Stimulated activated CD4-positive, alpha-beta T cell treated with anti-CD3 and anti-CD28 coated beads, Interleukin-2, amount 100 ng/mL, for 24 hours (primary cell): ENCODE measurements at regions not wholly inside any gene's neighbourhood (a gene's known extent, or its start where the extent isn't known, plus 50 kb on each side); places are given as distances from the start of the nearest gene placed in this dataset.

Experiments used
- DNase-seq, 2 donors: peaks; one replicate each; pipeline ENCODE4 v3.0.0-alpha.2; 2020

DNA sequence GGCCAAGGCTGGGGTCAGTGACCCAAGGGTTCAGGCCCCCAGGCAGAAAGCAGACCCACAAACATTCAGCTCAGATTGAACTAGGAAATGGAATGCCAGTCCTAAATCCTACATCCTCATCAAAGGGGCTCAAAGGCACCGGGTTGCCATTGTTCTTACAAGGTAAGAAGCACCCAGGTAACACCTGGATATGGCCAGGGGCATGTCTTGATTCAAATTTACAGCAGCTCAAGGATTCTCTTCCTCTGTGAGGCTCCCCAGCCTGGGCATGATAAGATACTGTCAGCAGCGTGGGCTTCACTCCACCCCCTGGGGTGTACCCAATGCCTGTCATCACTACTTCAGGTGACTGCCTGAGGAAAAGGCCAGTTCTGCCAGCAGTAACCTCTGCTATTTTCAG lies 92.1 kb upstream of the FSTL4 start:
- no peak for DNase-seq

DNA sequence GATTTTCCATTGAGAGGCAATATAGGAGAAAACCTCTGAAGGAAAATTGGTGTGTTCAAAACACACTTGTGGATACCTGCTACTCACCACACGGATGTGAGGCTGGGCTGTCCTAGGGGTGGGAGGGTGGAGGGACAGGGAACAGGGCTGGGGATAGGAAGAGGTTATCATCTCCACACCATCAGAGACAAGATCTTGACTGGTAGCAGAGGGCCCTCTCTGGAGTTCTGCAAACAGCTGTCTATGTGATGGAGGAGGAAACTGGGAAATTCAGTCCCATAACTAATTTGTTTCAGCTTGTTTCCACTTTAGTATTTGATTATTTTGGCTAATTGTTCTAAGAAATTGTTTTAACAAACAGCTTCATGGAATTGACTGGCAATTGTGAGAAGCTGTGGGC lies 91.6 kb upstream of the FSTL4 start:
- DNase-seq, result no peak

DNA sequence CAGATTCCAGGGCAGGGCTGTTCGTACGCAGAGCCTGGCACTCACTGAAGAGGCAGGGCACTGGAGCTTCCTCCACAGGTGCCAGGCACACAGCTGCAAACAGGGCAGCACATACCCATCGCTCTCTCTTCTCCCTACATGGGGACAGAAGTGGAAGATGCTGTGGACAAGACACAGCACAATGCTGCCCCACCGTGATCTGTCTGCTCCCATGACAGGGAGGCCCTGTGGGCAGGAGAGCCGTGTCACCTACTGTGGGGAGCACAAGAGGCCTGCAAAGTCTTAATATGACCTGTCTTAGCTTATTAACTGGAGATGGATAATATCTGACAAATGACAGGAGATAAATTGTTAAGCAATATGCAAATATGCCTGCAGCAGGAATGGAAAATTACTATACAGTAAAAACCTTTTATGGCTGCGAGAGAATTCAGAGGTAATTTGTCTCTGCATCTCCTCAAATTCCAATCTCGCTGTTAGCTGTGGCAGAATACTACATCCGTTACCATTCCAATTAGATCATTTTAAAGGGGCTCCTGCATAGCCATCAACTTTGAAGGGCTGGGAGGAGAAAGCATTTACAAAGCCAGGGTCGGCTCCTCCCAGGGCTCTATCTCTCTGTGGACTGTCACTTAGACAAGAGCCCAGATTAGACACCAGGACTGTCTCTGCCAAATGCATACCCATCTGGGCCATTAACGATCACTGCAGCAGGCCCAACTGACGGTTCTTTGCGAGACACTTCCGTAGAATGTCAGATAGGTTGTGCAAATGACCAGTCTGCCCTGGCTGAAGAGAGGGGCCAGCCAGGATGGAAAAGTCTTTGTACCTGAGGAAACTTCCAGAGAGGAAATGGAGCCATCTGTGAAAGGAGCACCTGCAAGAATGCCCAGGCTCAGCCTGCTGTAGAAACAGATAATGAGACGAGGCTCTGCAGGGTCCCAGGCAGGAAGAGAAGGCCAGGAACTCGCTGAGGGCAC lies 90.7 kb upstream of the FSTL4 start:
- no peak for DNase-seq

DNA sequence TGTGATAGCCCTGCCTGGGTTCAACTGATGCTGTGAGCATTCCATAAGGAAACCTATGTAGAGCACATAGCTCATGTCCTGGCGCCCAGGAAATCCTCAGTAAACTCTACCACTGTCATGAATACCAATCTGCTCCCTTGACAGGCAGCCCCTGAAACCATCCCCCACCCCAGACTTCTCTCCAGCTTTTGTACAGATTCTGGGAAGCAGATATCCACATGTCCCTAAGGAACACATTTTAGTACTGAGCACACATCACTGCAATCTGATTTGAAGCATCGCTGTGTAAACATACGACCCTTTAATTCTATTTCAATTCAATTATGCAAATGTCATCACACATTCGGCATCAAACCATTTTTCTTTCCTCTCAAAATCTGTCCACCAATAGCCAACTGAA lies 89.5 kb upstream of the FSTL4 start:
- DNase-seq, result no peak

DNA sequence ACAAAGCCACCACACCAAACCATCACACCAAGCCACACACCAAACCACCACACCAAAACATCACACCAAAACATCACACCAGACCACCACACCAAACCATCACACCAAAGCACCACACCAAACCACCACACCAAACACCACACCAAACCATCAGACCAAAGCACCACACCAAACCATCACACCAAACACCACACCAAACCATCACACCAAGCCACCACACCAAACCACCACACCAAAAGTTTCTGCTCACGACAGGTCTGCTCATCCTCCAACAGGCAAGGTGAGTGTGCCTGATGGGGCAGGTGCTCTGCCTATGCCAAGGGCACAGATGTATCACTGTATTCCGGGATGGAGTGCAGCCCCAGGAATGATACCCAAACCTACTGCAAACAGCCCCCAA lies 87.9 kb upstream of the FSTL4 start:
- no peak for DNase-seq

DNA sequence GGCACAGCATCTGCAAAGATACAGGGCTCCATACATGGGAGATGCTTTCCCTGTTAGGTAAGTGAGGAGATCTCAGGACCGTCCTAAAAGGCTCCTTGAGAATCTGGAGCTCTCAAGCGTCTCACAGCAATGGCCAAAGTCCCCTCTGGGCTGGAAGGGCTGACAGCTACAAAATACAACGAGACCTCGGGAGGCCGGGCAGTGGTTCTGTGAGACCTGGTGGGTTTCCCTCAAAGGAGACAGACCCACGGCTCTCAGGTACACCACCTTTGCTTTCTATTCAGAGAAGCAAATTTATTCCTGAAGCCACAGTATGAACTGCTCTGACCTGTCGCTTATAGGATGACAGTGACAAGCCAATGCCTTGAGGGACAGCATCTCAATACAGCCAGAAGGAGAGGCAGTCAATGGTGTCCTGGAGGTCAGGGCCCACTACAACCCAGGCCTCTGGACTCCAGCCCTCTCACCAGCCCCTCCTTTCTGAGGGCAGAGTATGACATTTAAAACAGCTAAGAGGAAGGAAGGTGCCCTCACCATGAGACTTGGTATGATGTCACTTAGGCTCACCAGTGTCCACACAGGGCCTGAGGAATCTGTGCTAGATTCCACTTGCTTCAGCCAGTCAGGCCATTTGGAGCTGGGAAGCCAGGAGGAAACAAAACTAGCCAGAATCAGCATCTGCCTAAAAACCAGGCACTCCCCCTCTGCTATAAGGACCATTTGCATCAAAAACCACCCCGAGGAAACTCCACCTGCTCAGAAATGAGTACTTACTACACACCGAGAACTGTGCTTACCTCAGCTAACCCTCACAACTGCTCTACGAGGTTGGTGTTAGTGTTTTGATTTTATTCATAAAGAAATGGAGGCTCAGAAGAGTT lies 86.5 kb upstream of the FSTL4 start:
- no peak for DNase-seq

DNA sequence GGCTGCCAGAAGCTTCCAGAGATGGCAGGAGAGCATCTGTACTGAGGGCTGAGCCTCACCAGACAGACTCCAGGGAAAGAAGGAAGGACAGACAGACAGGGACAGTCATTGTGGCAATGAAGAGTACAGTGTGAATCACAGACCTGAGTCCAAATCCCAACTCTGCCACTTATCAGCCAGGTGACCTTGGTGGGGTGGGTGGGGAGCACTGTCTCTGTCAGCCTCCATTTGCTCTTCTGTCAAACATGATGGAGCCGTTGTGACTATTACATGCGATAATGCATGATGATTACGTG lies 85.9 kb upstream of the FSTL4 start:
- no peak for DNase-seq

DNA sequence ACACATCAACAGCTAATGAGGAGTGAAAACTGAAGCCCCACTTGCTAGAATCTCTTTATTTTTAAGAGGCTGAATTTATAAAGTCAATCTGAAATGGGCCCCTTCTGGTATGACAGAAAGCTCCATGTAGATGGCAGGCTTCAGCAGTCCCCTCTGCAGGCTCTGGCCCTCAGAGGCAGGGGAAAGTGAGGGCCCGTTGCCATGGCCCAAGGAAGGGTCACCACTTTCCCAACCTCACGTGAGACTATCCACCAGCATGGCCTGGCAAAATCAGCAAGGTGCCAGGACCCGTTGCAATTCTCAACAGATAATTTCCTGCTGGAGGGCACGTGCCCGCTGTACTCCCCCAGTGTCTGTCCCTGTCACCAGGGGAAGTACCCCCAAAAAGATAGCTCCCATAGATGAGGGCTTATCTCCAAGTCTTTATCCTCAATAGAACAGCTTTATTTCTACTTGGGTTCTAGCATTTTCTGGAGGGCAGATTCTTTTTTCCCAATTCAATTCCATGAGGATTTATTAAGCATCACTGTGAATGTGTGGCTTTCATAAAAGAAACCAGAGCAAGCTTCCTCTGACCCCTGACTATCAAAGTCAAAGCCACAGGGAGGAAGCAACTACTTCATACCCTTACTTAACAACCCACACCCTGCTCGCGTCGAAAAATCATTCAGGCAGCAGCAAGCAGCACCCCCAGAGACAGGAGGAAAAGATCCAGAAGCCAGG lies 85.4 kb upstream of the FSTL4 start:
- DNase-seq, result no peak

DNA sequence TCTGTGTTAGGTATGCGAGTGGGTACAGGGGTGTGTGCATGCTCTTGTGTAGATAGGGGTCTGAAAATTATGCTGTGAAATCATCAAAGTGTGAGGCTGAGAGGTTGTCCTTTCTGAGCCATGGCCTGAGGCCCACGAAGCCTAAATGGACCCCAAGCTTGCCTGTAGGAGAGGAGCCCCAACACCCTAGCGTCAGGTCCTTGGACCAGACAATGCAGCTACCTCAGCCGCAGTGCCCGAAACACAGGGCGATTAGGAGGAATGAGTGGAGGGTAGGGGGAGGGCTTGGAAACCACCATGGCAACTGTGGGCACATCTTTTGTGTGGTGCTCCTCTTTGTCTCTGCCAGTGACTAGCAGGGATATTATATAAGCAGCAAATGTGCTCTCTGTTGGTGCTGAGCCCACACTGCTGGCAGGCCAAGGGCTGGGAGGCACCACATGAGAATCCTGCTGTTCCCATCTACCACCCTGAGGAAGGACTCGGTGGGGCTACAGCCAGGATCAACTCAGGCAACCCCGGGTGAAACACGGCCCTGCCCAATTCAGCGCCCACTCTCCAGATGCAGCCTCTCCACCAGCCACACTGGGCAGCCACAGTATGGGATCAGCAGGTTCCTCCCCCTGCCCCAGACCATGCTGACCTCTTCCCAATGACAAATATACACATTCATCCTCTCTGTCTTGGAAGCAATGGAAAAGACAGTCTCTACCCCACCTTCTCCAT lies 84.6 kb upstream of the FSTL4 start:
- DNase-seq, result no peak

DNA sequence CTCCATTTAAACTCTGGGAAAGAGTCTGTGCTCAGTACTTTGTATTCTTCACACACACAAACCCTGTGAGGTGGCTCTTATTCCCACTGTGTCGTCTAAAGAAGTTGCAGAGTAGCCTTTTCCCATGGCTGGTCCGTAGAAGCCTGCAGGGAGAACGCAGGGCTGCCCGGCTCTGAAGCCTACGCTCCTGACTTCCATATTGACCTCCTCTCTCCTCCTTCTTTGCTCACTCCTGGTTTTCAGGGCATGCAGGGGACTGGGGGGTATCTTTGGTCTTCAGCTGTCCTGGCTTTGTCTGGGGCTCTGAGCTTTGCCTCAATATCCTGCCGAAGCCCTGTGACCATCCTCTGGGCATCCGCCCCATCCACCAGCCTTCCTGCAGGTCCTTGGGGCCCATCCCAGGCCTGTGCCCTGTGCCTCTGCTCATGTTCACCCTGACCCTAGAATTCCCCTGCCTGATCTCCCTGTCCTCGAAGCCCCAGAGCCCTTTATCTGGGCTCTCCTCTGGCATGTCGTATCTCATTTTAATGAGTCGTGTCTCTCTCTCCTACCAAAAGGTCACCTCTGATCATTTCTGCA lies 83.8 kb upstream of the FSTL4 start:
- no peak for DNase-seq

DNA sequence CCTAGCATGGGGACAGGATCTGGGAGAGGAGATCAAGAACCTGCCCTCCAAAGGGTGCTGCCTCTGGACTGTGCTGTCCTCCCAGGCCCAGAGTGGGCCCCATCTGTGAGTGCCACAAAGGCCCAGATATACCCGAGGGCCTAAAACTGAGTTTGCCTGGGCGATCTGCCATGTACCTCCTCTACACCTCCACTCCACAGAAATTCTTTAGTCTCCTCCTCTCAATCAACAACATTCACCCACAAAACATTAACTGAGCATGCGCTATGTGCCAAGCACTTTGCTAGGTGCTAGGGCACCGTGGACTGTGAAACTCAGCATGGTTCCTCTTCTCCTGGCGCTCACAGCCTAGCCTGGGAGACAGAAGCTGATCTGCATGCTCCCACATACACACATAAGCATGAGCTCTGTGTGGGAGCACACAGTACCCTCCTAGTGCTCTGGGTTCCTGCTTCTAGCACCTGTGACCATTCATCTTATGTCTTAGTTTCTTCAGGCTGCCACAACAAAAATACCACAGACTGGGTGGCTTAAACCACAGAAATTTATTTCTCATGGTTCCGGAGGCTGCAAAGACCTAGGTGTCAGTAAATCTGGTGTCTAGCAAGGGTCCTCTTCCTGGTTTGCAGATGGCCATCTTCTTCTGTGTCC lies 82.0 kb upstream of the FSTL4 start:
- no peak for DNase-seq

DNA sequence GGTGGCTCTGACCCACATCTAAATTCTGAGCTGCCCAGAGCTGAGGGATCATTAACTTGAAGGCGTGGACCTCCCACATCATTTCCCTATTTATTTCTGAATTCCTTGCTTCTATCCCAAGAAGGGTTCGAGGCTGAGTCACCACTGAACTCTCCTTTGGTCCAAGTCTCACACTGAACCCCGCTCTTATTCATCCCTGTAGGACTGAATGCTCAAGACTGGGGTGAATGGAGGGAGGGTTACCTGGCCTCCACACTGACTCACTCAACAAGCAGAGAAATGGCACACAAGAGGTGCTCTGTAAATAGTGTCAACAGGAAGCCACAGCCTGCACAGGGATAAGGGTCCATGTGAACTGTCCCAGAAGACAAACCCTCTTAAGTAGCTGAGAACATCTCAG lies 79.1 kb upstream of the FSTL4 start:
- DNase-seq, result no peak

DNA sequence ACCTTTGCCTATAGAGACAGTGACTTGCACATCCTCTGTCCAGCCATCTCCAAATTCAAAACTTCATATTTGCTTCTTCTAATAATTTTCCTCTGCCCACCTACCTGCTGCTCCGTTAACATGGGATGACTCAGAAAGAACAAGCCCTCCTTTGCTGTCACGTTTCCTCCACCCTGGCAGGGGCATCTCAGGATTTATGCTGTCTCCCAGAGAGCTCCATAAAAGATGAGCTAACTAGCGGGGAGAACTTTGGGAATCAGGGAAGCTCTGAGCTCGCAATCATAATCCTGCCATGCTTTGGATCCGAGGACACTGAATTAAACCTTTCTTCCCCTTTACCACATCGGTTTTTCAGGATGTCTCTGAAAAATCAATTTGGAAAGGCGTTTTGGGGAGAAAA lies 78.4 kb upstream of the FSTL4 start:
- no peak for DNase-seq

DNA sequence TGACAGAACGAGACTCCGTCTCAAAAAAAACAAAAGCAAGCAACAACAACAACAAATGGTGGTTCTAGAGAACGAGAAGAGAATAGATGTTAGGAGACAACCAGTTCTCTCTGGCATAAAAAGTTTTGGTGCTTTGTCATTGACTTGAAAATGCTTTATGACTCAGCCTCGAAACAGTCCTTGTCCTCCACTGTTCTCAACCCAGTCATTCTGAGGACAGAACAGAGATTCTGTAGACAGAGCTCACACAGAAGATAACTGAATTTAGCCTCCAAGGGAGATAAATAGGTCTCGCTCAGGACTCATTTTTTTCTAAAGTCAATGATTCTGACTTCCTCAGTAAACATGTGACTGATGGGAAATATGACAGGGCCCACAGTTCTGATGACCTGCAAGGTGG lies 76.0 kb upstream of the FSTL4 start:
- DNase-seq, result no peak

DNA sequence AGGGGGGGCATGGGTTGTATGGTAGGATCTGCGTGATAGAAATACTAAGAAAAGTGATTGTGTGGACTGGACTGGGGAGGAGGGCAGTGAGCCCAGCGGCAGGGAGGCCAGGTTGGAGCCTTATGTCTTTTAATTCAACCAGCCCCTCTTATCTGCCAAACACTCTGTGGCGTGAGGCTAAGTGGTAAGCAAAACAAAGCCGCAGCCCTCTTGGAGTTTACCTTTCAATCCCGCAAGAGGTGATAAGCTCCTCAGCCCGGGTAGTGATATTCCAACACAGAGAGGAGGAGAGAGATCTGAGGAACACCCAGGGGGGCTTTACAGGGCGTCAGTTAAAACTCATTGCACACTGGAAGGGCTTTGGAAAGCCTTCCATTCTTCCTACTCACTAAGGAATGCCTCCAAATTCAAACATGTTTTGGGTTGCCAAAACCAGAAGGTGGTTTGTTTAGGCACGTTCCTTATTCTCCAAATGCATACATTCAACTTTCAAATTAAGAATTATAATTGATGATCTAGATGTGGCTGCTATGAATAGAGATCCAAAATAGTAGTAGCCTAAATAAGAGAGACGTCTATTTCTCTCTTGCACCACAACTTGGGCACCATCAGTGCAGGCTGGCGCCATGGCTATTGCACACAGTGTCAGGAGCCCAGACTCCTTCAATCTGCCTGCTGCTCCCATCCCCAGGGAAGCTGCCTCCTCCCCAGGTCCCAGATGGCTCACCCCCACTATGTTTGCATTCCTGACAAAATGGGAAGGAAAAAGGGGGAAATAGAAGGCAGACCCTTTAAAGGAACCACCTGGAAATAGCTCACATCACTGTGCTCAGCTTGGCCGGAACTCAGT lies 75.1 kb upstream of the FSTL4 start:
- DNase-seq, result no peak

DNA sequence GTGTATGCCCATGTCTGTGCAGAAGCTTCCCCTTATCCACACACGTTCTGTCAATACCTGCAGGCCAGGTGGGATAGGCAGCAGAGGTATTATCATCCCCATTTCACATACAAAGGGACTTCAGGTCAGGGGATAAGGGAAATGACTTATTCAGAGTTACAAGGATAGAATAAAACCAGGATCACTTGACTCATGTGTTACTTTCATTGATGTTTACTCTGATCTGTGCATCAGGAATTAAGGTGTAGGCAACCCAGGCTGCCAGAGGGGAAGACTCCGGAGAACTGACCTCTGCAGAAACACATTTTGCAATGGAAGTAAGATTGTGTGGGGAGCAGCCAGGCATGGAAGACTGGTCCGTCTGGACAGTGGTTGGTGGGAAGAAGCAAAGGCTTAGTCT lies 74.2 kb upstream of the FSTL4 start:
- DNase-seq, result no peak

DNA sequence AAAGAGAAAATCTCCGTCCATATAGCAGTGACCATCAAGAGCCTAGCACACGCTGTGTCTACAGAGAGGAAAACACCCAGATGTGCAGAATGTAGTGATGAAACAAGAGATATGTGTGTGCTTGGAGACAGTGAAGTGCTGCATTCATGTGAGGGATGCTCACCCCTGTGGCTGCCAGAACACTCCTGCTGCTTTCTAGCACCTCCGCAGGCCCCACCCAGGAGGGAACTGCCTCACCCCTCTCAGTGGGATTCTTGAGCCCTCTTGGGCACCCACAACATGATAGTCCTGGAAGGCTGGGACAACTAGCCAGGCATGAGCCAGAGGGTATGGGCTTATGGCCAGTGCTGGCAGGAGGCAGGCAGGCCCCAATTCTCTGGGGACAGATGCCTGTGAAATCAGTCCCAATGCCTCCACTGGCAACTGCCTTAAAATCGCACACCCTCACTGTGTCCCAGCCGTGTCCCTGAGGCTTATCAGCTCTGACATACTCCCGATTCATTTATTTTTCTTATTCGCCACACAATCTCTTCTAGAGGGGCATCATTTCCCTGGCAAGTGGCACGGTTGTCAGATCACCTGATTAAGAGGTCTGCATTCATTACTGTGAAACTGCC lies 73.2 kb upstream of the FSTL4 start:
- DNase-seq, result no peak

DNA sequence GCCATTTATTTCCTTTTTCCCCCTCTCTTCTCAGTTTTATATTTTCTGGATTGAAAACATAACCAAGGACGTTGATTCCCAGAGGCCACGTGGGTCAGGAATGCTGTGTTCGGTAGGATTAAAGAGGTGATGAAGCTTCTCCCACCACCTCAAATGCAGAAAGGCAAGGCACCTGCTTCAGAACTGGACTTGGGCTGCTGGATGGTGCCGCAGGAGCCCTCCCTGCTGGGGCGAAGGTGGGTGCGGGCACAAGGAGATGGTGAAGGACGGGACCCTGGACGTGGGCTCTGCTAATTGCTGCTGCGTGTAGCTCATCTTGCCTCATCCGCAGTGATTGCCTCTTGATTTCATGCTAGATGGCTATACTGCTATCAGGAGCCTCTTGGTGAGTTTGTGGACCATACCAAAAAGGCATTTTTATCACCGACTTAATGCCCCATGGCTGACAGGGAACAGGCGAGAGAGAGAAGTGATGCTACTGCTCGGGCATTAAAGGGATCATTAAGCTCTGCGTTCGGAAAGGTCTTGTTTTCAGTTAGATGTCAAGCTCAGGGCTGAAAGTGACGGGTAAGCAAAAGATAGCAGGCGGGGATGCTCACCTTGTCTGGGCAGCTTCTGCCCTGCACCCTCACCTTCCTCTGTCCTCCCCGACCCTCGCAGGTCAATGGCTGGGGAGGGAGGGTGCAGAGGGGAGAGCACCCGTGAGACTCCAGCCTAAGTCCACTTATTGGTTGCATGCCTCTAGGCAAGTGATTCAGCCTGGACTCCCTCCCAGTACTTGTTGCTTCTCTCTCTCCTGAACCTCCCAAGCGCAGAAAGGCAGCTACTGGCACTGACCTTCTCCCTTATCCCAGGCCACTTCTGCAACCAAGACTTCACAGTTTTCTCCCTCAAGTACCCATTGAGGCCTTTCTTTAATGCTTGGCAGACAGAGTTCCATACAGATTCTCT lies 71.6 kb upstream of the FSTL4 start:
- DNase-seq, result no peak

DNA sequence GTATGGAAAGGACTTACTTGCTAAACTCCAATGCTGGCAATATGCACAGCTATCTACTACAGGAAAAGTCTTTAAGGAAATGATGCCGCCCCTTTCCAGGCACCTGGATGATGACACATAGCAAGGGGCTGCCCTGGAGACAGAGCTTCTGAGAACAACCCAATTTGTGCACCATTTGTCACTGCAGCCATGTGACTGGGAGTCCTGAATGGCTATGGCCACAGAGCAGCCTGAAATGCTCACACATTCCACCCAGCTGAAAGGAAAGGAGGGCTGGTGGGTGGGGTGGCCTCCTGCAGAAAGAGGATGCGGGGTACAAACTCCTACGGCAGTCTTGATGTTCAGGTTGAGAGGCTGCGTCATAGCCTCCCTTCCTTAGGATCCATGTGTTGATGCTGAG lies 70.1 kb upstream of the FSTL4 start:
- no peak for DNase-seq
